Osteocyte (in vitro differentiated cells): ENCODE measurements at regions not wholly inside any gene's neighbourhood (a gene's known extent, or its start where the extent isn't known, plus 50 kb on each side); places are given as distances from the start of the nearest gene placed in this dataset.

ENCODE experiments used
- DNase-seq: peaks from one replicate; pipeline ENCODE4 v3.0.0; 2021; ENCODE audit warnings: mixed read lengths; ENCODE audit not compliant: unreplicated experiment; ENCODE audit errors: extremely low spot score
- H3K27ac Mint-ChIP-seq: one replicate; pipeline ENCODE4 v1.8.0; 2021; ENCODE audit warnings: mild to moderate bottlenecking, mixed read lengths; ENCODE audit not compliant: unreplicated experiment
- H3K27me3 Mint-ChIP-seq: one replicate; pipeline ENCODE4 v1.8.0; 2021; ENCODE audit warnings: mixed read lengths; ENCODE audit not compliant: unreplicated experiment
- H3K36me3 Mint-ChIP-seq: one replicate; pipeline ENCODE4 v1.8.0; 2021; ENCODE audit warnings: mixed read lengths; ENCODE audit not compliant: unreplicated experiment
- H3K4me1 Mint-ChIP-seq: one replicate; pipeline ENCODE4 v1.8.0; 2021; ENCODE audit warnings: mixed read lengths; ENCODE audit not compliant: unreplicated experiment
- H3K4me3 Mint-ChIP-seq: one replicate; pipeline ENCODE4 v1.8.0; 2021; ENCODE audit warnings: mild to moderate bottlenecking, moderate library complexity, mixed read lengths; ENCODE audit not compliant: unreplicated experiment
- H3K9me3 Mint-ChIP-seq: one replicate; pipeline ENCODE4 v1.8.0; 2021; ENCODE audit warnings: mixed read lengths; ENCODE audit not compliant: unreplicated experiment
- TF ChIP-seq, protein P1 (sequence below): fragments of 200-600 bp; sonication (generic); IDR thresholded peaks from 2 replicates; pipeline ENCODE4 v1.5.0; 2021; ENCODE audit warnings: antibody characterized with exemption, mild to moderate bottlenecking, moderate library complexity

DNA sequence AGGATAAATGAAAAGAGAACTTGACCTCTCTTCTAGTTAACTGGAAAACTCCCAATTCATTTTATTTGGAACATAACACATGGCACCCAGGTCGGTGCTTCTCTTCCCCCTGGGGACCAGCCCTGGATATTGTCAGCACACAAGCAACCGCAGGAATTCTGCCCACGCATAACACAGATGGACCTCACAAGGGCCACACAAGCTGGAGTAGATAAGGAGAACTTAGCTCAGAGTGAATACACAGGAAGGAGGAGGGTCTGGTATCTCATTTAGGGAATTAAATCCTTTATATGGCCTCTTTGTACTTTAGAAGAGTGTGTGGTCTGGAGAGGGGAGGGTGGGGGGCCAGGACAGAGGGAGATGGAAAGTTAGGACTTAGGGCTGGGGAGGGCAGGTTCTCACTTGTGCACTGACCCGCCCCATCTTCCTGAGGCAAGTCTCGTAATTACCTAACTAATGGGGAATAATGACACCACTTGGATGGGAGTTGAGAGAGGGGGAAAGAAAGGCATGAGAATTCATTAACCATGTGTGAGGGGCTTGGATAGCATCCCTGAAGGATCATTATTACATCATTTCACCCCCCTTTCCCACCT, 341.2 kb upstream of the WWC1 start:
- TF ChIP-seq, protein P1, sequence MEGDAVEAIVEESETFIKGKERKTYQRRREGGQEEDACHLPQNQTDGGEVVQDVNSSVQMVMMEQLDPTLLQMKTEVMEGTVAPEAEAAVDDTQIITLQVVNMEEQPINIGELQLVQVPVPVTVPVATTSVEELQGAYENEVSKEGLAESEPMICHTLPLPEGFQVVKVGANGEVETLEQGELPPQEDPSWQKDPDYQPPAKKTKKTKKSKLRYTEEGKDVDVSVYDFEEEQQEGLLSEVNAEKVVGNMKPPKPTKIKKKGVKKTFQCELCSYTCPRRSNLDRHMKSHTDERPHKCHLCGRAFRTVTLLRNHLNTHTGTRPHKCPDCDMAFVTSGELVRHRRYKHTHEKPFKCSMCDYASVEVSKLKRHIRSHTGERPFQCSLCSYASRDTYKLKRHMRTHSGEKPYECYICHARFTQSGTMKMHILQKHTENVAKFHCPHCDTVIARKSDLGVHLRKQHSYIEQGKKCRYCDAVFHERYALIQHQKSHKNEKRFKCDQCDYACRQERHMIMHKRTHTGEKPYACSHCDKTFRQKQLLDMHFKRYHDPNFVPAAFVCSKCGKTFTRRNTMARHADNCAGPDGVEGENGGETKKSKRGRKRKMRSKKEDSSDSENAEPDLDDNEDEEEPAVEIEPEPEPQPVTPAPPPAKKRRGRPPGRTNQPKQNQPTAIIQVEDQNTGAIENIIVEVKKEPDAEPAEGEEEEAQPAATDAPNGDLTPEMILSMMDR, result no peak
- no peak overlapping the region for H3K4me3 Mint-ChIP-seq
- H3K9me3 Mint-ChIP-seq, result peaks cover 3% of the 10 kb centered on the region
- H3K27ac Mint-ChIP-seq, result no peak overlapping the region
- H3K4me1 Mint-ChIP-seq, result peaks cover 44% of the 10 kb centered on the region
- H3K27me3 Mint-ChIP-seq, result no peaks in the 10 kb centered on the region
- H3K36me3 Mint-ChIP-seq, result peaks cover 3% of the 10 kb centered on the region
- DNase-seq, result no peak

DNA sequence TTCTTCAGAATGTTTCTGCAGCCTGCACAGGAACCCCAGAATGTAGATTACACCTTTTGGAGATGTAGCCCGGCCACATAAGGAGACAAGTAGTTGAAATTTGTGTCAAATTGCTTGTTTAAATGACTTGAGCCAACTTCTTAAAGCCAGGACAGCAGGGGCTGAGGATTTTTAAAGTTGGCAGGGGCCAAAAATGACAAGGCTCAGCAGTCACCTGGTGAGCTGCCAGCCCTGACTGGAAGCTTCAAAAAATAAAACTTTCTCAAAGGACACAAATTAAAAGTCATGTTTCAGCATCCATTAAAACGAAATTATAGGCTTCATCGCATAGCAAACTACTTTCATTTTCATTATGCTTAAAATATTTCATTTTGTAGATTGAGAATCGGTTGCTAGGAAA, 340.3 kb upstream of the WWC1 start:
- H3K9me3 Mint-ChIP-seq, result peaks cover 9% of the 10 kb centered on the region
- TF ChIP-seq, protein P1, result no peak
- H3K27me3 Mint-ChIP-seq, result no peaks in the 10 kb centered on the region
- H3K4me3 Mint-ChIP-seq, result no peak overlapping the region
- peaks cover 3% of the 10 kb centered on the region for H3K36me3 Mint-ChIP-seq
- H3K27ac Mint-ChIP-seq, result no peak overlapping the region
- DNase-seq, result no peak
- H3K4me1 Mint-ChIP-seq, result peaks cover 35% of the 10 kb centered on the region

DNA sequence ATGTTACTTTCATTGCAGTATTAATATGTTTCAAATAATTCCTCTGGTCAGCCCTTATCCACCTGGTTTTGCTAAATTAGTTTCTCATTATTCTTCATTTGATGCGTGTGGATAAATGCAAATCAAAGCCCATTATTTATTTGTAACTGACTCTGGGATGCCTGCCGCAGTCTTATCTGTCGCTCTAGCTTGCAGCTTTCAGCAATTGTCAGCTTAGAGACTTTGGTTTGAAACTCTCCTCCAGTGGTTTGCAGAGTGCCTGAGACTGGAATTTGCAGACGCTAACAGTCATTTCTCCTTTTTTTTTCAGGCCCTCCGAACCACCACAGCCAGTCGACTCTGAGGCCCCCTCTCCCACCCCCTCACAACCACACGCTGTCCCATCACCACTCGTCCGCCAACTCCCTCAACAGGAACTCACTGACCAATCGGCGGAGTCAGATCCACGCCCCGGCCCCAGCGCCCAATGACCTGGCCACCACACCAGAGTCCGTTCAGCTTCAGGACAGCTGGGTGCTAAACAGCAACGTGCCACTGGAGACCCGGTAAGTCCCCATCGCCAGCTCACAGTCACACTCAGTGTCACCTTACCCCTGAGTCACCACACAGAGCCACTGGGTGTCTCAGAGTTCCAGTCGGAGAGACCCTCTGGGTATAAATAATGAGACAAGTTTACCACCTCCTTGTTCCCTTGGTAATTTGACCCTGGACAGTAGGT, 339.0 kb upstream of the WWC1 start:
- H3K27ac Mint-ChIP-seq, result no peak overlapping the region
- H3K4me1 Mint-ChIP-seq, result peaks cover 32% of the 10 kb centered on the region
- H3K4me3 Mint-ChIP-seq, result no peak overlapping the region
- no peaks in the 10 kb centered on the region for H3K27me3 Mint-ChIP-seq
- H3K36me3 Mint-ChIP-seq, result peaks cover 8% of the 10 kb centered on the region
- TF ChIP-seq, protein P1, result no peak
- DNase-seq, result no peak
- H3K9me3 Mint-ChIP-seq, result peaks cover 18% of the 10 kb centered on the region

DNA sequence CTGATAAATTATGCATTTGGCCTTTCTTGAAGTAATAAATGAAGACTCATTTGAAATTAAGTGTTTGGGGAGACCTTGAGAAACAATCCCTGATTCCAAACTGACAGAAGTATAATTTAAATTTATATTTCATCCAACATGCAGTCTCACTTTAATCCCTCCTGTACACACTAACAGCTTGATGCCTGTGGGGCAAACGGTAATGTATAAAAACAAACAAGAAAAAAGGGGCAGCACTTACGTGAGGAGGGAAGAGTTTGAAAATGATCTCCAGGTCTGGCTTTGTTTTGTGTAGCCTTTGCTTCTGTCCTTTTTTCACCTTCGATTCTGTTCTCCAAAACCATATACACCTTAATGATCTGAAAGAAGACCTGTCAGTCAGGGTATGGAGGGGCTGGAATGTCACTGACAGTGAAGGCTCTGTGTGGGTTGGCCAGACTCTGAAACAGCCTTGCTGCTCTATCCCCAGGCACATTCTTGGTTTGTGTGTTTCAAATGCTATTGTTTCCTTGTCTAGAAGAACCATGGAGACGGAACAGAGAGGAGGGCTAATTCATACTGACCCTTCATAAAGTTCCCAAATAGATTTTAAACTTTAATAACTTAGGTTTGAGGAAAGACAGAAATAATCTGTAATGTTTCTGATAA, 338.2 kb upstream of the WWC1 start:
- H3K4me3 Mint-ChIP-seq, result no peak overlapping the region
- peak overlapping the region; percentile 28 for H3K27ac Mint-ChIP-seq
- TF ChIP-seq, protein P1, result no peak
- no peaks in the 10 kb centered on the region for H3K27me3 Mint-ChIP-seq
- no peak for DNase-seq
- H3K36me3 Mint-ChIP-seq, result peaks cover 11% of the 10 kb centered on the region
- peaks cover 32% of the 10 kb centered on the region for H3K4me1 Mint-ChIP-seq
- H3K9me3 Mint-ChIP-seq, result peaks cover 27% of the 10 kb centered on the region

DNA sequence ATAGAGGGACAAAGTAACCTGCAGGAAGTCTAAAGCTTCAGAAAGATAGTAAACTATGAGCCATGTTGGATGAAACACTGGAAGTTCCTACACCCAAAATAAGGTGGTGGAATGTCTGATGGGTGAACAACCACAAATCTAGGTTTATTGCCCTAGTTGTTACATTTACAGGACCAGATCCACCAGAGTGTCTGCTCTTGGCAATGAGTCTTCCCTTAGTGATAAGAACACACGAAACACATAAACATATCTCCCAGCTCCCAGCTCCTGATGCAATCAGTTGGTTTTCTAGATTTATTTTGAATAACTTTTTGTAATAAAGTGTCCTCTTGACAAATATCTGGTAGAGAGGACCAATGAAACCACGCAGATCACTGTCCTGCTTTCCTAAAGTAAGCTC, 329.7 kb upstream of the WWC1 start:
- Mint-ChIP-seq H3K27ac (no peak overlapping the region), H3K36me3 (peaks cover 8% of the 10 kb centered on the region), H3K4me1 (no peaks in the 10 kb centered on the region), H3K9me3 (peaks cover 23% of the 10 kb centered on the region), H3K27me3 (no peaks in the 10 kb centered on the region), H3K4me3 (no peak overlapping the region)
- no peak for DNase-seq
- TF ChIP-seq, protein P1, result no peak
